SH-SY5Y (cell line): ENCODE measurements at regions not wholly inside any gene's neighbourhood (a gene's known extent, or its start where the extent isn't known, plus 50 kb on each side); places are given as distances from the start of the nearest gene placed in this dataset.

ENCODE experiments used
- GATA2 ChIP-seq: IDR thresholded peaks from 2 replicates; pipeline ENCODE4 v1.6.1; 2011; ENCODE audit warnings: mild to moderate bottlenecking, low read depth, low read length
- GATA3 ChIP-seq: IDR thresholded peaks from 2 replicates; pipeline ENCODE4 v1.6.1; 2011; ENCODE audit warnings: low read depth, mild to moderate bottlenecking, low read length, moderate library complexity

- TF ChIP-seq GATA2 = no peak
- TF ChIP-seq GATA3 = no peak
These were observed 116.3 kb upstream of the SLC25A48 start for GRCh38 chr5:135718151-135718550.
